ENCODE measurements at regions not wholly inside any gene's neighbourhood (a gene's known extent, or its start where the extent isn't known, plus 50 kb on each side); places are given as distances from the start of the nearest gene placed in this dataset.

DNA sequence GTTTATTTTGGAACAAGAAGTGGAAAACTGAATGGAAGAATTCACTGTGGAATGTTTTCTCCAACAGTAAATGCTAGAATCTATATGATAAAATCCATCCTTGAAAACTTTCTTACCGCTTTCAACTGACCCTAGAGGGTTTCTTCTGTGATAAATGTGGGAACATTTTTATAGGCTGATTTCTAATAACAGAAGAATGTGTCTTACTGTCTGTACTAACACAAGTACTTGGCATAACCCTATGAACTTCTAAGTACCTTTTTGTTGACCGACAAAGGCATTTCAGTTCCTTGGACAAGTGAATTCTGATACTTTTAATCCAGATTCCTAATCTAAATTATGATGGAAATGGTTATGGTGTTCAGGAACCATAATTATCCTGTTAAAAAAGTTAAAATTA is 1109.7 kb upstream of the FLRT2 start:
- H3K4me3 ChIP-seq (replicated peaks in 1 of 3; ENCODE audit: low read depth in 2 of 3, low read length in 3 of 3), result no peak overlapping the region
- no peak overlapping the region for H3K9ac ChIP-seq (ENCODE audit: insufficient read depth, low read length, poor library complexity, severe bottlenecking)
- H3K27ac Mint-ChIP-seq, result no peak overlapping the region
- peaks cover 0 to 2% (median 0%) of the 10 kb centered on the region in 3 donors for H3K27me3 Mint-ChIP-seq (ENCODE audit: low read depth in 3 of 3)
- no peaks in the 10 kb centered on the region for H3K4me1 Mint-ChIP-seq
- H3K27ac ChIP-seq (ENCODE audit: low read depth in 1 of 2, low read length in 2 of 2), result no peak overlapping the region
- DNase-seq, result no peak
- no peaks in the 10 kb centered on the region for H3K36me3 Mint-ChIP-seq
- no peak overlapping the region for H3K4me3 Mint-ChIP-seq
- no peaks in the 10 kb centered on the region for H3K79me2 ChIP-seq (ENCODE audit: insufficient read depth, low read length)
- H3K9me3 Mint-ChIP-seq, result peaks cover 3 to 16% (median 8%) of the 10 kb centered on the region in 7 donors
- H3K27me3 ChIP-seq (ENCODE audit: control insufficient read depth in 2 of 2, insufficient read depth in 2 of 2, low read length in 2 of 2), result no peaks in the 10 kb centered on the region
- H3K9me3 ChIP-seq (replicated peaks in 1 of 2; ENCODE audit: control insufficient read depth in 1 of 2, insufficient read depth in 1 of 2, low read length in 2 of 2), result peaks cover 13 to 15% of the 10 kb centered on the region in 2 donors
- no CpG with 5 or more reads among the region's 2 CpGs for WGBS (ENCODE audit: insufficient coverage)
- no peaks in the 10 kb centered on the region for H4K20me1 ChIP-seq (ENCODE audit: insufficient read depth, low read length)
- no peak overlapping the region for H3K4me2 ChIP-seq (replicated peaks; ENCODE audit: extremely low read depth, low read length, poor library complexity, severe bottlenecking)
- intact Hi-C loops (cut with micrococcal nuclease), result no loop called here
- TF ChIP-seq, protein P1, sequence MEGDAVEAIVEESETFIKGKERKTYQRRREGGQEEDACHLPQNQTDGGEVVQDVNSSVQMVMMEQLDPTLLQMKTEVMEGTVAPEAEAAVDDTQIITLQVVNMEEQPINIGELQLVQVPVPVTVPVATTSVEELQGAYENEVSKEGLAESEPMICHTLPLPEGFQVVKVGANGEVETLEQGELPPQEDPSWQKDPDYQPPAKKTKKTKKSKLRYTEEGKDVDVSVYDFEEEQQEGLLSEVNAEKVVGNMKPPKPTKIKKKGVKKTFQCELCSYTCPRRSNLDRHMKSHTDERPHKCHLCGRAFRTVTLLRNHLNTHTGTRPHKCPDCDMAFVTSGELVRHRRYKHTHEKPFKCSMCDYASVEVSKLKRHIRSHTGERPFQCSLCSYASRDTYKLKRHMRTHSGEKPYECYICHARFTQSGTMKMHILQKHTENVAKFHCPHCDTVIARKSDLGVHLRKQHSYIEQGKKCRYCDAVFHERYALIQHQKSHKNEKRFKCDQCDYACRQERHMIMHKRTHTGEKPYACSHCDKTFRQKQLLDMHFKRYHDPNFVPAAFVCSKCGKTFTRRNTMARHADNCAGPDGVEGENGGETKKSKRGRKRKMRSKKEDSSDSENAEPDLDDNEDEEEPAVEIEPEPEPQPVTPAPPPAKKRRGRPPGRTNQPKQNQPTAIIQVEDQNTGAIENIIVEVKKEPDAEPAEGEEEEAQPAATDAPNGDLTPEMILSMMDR (IDR thresholded peaks at IDR 0.05), result no peak
- no peaks in the 10 kb centered on the region for H3K4me1 ChIP-seq (ENCODE audit: control insufficient read depth in 1 of 2, insufficient read depth in 2 of 2, low read length in 2 of 2)
- H2AFZ ChIP-seq (ENCODE audit: insufficient read depth, low read depth, low read length, poor library complexity, severe bottlenecking), result no peak overlapping the region
- no peaks in the 10 kb centered on the region for H3K36me3 ChIP-seq (replicated peaks in 1 of 2; ENCODE audit: control insufficient read depth in 1 of 2, insufficient read depth in 2 of 2, low read length in 2 of 2)

DNA sequence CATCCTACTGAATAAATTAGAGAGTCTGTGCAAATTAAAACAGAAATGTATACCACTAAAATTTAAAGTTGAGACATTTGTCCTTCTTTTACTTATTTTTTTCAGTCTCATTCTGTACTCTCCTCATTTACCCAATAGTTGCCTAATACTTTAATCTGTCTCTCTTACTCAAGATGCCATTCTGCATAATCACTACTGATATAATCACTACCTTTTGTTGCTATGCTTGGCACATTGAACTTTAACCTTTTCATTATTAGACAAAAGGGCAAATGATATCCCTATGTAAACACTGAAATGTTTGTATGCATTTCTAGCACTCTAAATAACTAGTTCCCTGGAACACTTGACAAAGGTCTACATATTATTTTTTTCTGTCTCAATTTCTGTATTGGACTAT is 1108.3 kb upstream of the FLRT2 start:
- no peaks in the 10 kb centered on the region for H3K36me3 ChIP-seq (replicated peaks in 1 of 2; ENCODE audit: control insufficient read depth in 1 of 2, insufficient read depth in 2 of 2, low read length in 2 of 2)
- H4K20me1 ChIP-seq (ENCODE audit: insufficient read depth, low read length), result no peaks in the 10 kb centered on the region
- no peak for DNase-seq
- intact Hi-C loops (cut with micrococcal nuclease), result no loop called here
- H3K9me3 Mint-ChIP-seq, result peaks cover 3 to 10% (median 7%) of the 10 kb centered on the region in 7 donors
- H3K9me3 ChIP-seq (replicated peaks in 1 of 2; ENCODE audit: control insufficient read depth in 1 of 2, insufficient read depth in 1 of 2, low read length in 2 of 2), result peaks cover 13 to 15% of the 10 kb centered on the region in 2 donors
- H3K27ac ChIP-seq (ENCODE audit: low read depth in 1 of 2, low read length in 2 of 2), result no peak overlapping the region
- H2AFZ ChIP-seq (ENCODE audit: insufficient read depth, low read depth, low read length, poor library complexity, severe bottlenecking), result no peak overlapping the region
- no peaks in the 10 kb centered on the region for H3K27me3 ChIP-seq (ENCODE audit: control insufficient read depth in 2 of 2, insufficient read depth in 2 of 2, low read length in 2 of 2)
- no peaks in the 10 kb centered on the region for H3K27me3 Mint-ChIP-seq (ENCODE audit: low read depth in 3 of 3)
- no peak overlapping the region for H3K4me2 ChIP-seq (replicated peaks; ENCODE audit: extremely low read depth, low read length, poor library complexity, severe bottlenecking)
- TF ChIP-seq, protein P1 (IDR thresholded peaks at IDR 0.05), result no peak
- no peak overlapping the region for H3K4me3 Mint-ChIP-seq
- H3K36me3 Mint-ChIP-seq, result no peaks in the 10 kb centered on the region
- H3K79me2 ChIP-seq (ENCODE audit: insufficient read depth, low read length), result no peaks in the 10 kb centered on the region
- no peak overlapping the region for H3K27ac Mint-ChIP-seq
- no peaks in the 10 kb centered on the region for H3K4me1 ChIP-seq (ENCODE audit: control insufficient read depth in 1 of 2, insufficient read depth in 2 of 2, low read length in 2 of 2)
- no peak overlapping the region for H3K9ac ChIP-seq (ENCODE audit: insufficient read depth, low read length, poor library complexity, severe bottlenecking)
- no peak overlapping the region for H3K4me3 ChIP-seq (replicated peaks in 1 of 3; ENCODE audit: low read depth in 2 of 3, low read length in 3 of 3)
- no peaks in the 10 kb centered on the region for H3K4me1 Mint-ChIP-seq

Data from CD14-positive monocyte (primary cell).